ENCODE measurements at regions not wholly inside any gene's neighbourhood (a gene's known extent, or its start where the extent isn't known, plus 50 kb on each side); places are given as distances from the start of the nearest gene placed in this dataset.

DNA sequence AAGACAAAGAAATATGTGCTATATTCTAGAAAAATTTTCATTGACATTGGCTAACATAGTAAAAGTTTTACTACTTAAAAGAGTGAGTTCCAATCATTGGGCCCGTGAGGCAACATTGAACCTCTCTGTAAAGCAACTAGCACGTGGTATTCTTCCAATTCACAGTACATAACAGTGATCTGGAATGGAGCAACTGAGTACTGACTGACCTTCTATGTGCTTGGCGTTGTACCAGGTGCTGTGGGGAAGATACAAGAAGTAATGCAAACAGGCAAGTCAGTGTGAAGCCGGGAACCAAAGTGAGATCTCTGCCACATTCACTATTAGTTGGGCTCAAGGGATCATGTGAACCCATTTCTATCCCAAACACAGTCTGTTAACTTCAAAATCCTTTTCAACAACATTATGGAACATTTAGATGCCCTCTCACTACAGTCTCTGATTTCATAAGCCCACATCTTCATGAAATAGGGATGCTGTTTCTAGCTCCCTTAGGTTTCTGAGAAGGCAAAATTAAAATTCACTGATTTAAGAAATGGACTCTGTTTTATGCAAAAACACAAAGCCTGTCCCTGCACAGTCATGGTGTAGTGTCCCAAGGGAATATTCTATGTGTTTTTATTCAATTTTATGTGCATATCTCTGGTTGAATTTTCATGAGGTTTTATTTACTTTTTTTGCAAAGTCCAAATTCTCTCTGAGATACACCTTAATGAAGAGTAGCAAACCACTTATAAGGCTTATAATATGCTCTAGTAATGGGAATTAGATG, 61.8 kb upstream of the NCAM1 start:
- no peaks in the 10 kb centered on the region for H3K36me3 Mint-ChIP-seq
- TF ChIP-seq, protein P1, sequence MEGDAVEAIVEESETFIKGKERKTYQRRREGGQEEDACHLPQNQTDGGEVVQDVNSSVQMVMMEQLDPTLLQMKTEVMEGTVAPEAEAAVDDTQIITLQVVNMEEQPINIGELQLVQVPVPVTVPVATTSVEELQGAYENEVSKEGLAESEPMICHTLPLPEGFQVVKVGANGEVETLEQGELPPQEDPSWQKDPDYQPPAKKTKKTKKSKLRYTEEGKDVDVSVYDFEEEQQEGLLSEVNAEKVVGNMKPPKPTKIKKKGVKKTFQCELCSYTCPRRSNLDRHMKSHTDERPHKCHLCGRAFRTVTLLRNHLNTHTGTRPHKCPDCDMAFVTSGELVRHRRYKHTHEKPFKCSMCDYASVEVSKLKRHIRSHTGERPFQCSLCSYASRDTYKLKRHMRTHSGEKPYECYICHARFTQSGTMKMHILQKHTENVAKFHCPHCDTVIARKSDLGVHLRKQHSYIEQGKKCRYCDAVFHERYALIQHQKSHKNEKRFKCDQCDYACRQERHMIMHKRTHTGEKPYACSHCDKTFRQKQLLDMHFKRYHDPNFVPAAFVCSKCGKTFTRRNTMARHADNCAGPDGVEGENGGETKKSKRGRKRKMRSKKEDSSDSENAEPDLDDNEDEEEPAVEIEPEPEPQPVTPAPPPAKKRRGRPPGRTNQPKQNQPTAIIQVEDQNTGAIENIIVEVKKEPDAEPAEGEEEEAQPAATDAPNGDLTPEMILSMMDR (IDR thresholded peaks at IDR 0.05), result no peak
- H3K4me1 Mint-ChIP-seq, result peaks cover 0 to 6% of the 10 kb centered on the region in 2 donors
- ATAC-seq (no peak), DNase-seq (no peak)
- intact Hi-C loops (cut with micrococcal nuclease), result no loop called here
- no peaks in the 10 kb centered on the region for H3K4me1 ChIP-seq (ENCODE audit: control insufficient read depth, insufficient read depth, low read length)
- H3K9me3 ChIP-seq (ENCODE audit: control insufficient read depth, insufficient read depth, low read length), result no peaks in the 10 kb centered on the region
- H3K9me3 Mint-ChIP-seq, result no peaks in the 10 kb centered on the region
- no peak overlapping the region for H3K27ac Mint-ChIP-seq
- 84% methylated on average over 4 of the region's 4 CpGs for WGBS (ENCODE audit: insufficient coverage)
- H3K4me3 Mint-ChIP-seq, result no peak overlapping the region
- no peaks in the 10 kb centered on the region for H3K36me3 ChIP-seq (ENCODE audit: control insufficient read depth, insufficient read depth, low read length)
- no peaks in the 10 kb centered on the region for H3K27me3 Mint-ChIP-seq (ENCODE audit: low read depth in 2 of 2)
- H3K27me3 ChIP-seq (ENCODE audit: control insufficient read depth, insufficient read depth, low read length), result no peaks in the 10 kb centered on the region
- no peak overlapping the region for H3K27ac ChIP-seq (ENCODE audit: low read length)
- no peak overlapping the region for H3K4me3 ChIP-seq (ENCODE audit: low read length)

DNA sequence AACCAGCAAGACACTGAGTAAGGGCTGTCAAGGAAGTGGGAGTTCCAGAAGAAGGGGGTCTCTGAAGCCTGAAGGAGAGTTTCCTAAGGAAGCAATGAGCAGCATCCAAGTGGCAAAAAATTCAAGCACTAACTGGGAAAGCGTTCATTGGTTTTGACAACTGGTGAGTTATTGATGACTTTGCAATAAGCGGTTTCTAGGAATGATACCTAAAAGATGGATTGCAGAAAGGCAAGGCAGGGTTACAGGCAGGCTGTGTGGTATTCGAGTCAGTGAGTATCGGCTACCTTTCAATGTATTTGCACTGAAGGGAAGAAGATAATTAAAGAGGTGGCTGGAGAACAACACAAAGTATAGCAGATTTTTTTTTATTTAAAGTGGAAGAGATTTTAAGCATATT, 59.3 kb upstream of the NCAM1 start:
- Mint-ChIP-seq H3K27me3 (ENCODE audit: low read depth in 2 of 2) (peaks cover 0 to 3% of the 10 kb centered on the region in 2 donors), H3K27ac (no peak overlapping the region), H3K4me3 (no peak overlapping the region), H3K36me3 (no peaks in the 10 kb centered on the region), H3K9me3 (no peaks in the 10 kb centered on the region), H3K4me1 (peaks cover 0 to 6% of the 10 kb centered on the region in 2 donors)
- Histone ChIP-seq H3K27ac (ENCODE audit: low read length) (no peak overlapping the region), H3K4me1 (ENCODE audit: control insufficient read depth, insufficient read depth, low read length) (no peaks in the 10 kb centered on the region), H3K9me3 (ENCODE audit: control insufficient read depth, insufficient read depth, low read length) (no peaks in the 10 kb centered on the region), H3K27me3 (ENCODE audit: control insufficient read depth, insufficient read depth, low read length) (no peaks in the 10 kb centered on the region), H3K36me3 (ENCODE audit: control insufficient read depth, insufficient read depth, low read length) (no peaks in the 10 kb centered on the region), H3K4me3 (ENCODE audit: low read length) (no peak overlapping the region)
- 98% methylated on average over 4 of the region's 4 CpGs for WGBS (ENCODE audit: insufficient coverage)
- TF ChIP-seq, protein P1 (IDR thresholded peaks at IDR 0.05), result no peak
- intact Hi-C loops (cut with micrococcal nuclease), result no loop called here
- ATAC-seq (no peak), DNase-seq (no peak)

DNA sequence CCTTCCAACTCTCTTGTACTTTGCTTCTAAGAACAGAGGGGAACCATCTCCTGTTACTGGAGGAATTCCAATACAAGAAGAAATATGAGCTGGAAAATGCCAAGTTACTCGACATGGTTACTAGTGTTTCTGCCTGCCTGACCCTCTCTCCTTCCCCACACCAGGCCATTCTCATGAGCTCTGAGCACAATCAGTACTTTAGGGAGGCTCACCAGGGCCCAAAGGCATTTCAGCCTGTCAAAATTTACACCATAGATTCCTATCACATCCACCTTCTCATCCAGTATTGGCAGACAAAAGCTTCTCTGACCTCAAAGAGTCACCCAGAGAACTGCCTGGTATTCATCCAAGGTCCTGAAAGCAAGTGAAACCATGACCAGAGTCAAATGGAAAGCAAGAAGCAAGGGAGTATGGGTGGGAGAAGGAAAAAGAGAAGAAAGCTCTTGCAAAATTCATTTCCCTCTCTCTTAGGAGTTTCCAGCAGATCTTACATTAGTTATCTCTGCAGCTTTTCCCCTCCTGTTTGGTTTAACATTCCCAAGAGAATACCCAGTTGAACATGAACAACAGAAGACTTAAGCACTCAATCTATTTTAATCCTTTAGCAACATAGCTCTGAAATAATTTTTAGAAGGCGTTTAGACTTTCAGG, 58.7 kb upstream of the NCAM1 start:
- no peaks in the 10 kb centered on the region for H3K9me3 ChIP-seq (ENCODE audit: control insufficient read depth, insufficient read depth, low read length)
- no peak for ATAC-seq
- Mint-ChIP-seq H3K27me3 (ENCODE audit: low read depth in 2 of 2) (peaks cover 0 to 4% of the 10 kb centered on the region in 2 donors), H3K4me1 (peaks cover 0 to 6% of the 10 kb centered on the region in 2 donors), H3K27ac (no peak overlapping the region), H3K36me3 (no peaks in the 10 kb centered on the region), H3K9me3 (no peaks in the 10 kb centered on the region), H3K4me3 (no peak overlapping the region)
- H3K36me3 ChIP-seq (ENCODE audit: control insufficient read depth, insufficient read depth, low read length), result no peaks in the 10 kb centered on the region
- no peaks in the 10 kb centered on the region for H3K4me1 ChIP-seq (ENCODE audit: control insufficient read depth, insufficient read depth, low read length)
- TF ChIP-seq, protein P1 (IDR thresholded peaks at IDR 0.05), result no peak
- H3K27ac ChIP-seq (ENCODE audit: low read length), result no peak overlapping the region
- intact Hi-C loops (cut with micrococcal nuclease), result no loop called here
- WGBS (ENCODE audit: insufficient coverage), result 89% methylated on average over 2 of the region's 2 CpGs
- H3K4me3 ChIP-seq (ENCODE audit: low read length), result no peak overlapping the region
- H3K27me3 ChIP-seq (ENCODE audit: control insufficient read depth, insufficient read depth, low read length), result no peaks in the 10 kb centered on the region
- no peak for DNase-seq

Data from natural killer cell (primary cell).